ENCODE measurements at regions not wholly inside any gene's neighbourhood (a gene's known extent, or its start where the extent isn't known, plus 50 kb on each side); places are given as distances from the start of the nearest gene placed in this dataset.

DNA sequence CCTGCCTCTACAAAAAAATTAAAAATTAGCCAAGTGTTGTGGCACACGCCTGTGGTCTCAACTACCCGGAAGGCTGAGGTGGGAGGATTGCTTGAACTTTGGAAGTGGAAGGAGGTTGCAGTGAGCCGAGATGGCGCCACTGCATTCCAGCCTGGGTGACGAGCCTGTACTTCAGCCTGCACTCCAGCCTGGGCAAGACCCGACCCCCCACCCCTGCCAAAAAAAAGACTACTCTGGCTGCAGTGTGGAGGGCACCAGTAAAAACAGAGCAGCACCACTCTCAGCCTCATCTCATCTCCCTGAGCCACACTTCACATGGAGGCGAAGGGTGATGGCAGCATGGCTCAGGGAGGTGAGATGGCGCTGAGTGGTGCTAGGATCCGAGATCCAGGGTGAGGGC is 50.3 kb upstream of the THY1 start:
- TF ChIP-seq, protein P1, sequence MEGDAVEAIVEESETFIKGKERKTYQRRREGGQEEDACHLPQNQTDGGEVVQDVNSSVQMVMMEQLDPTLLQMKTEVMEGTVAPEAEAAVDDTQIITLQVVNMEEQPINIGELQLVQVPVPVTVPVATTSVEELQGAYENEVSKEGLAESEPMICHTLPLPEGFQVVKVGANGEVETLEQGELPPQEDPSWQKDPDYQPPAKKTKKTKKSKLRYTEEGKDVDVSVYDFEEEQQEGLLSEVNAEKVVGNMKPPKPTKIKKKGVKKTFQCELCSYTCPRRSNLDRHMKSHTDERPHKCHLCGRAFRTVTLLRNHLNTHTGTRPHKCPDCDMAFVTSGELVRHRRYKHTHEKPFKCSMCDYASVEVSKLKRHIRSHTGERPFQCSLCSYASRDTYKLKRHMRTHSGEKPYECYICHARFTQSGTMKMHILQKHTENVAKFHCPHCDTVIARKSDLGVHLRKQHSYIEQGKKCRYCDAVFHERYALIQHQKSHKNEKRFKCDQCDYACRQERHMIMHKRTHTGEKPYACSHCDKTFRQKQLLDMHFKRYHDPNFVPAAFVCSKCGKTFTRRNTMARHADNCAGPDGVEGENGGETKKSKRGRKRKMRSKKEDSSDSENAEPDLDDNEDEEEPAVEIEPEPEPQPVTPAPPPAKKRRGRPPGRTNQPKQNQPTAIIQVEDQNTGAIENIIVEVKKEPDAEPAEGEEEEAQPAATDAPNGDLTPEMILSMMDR (conservative IDR thresholded peaks at IDR 0.05; ENCODE audit: low read length), result no peak
- no peak for TF ChIP-seq EZH2phosphoT487 (IDR thresholded peaks at IDR 0.05; ENCODE audit: borderline replicate concordance, low read depth, low read length)

Data from OCI-LY7 (cell line).